ENCODE measurements at regions not wholly inside any gene's neighbourhood (a gene's known extent, or its start where the extent isn't known, plus 50 kb on each side); places are given as distances from the start of the nearest gene placed in this dataset.

DNA sequence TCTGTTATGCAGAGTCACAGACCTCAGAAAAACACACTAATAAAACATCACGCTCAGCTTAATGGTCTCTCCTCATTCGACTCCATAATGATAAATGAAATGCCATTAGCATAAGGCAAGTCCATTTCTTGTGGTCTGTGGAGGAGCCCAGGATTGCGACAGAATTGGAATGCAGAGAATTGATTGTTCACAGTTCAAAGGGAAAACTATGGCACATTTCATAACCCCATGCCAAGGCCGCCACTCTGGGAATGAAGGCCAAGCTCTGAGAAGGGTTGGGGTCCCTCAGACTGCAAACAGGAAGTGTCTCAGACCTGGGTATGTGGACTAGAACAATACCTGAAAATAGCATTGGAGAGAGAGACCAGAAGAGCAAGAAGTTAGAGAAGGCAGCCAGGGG lies 398.9 kb downstream of the ADRA2A start:
- TF ChIP-seq CTCF (IDR thresholded peaks at IDR 0.05) (no peak), POLR2A (IDR thresholded peaks at IDR 0.05) (no peak)
